IPS DF 6.9 (cell line): ENCODE measurements at regions not wholly inside any gene's neighbourhood (a gene's known extent, or its start where the extent isn't known, plus 50 kb on each side); places are given as distances from the start of the nearest gene placed in this dataset.
A peak's percentile ranks its signal among the peaks of the same experiment; 100 is the strongest.

Source experiments
- DNase-seq: peaks from one replicate; pipeline ENCODE4 v3.0.0-alpha.2; 2013; ENCODE audit warnings: low read depth, low spot score
- H3K27ac ChIP-seq: one replicate; pipeline ENCODE4 v1.5.1; 2013; ENCODE audit warnings: low read length, control low read depth
- H3K27me3 ChIP-seq: 2 replicates; pipeline ENCODE4 v1.6.1; 2013; ENCODE audit warnings: mild to moderate bottlenecking, low read length; ENCODE audit not compliant: control insufficient read depth, insufficient read depth
- H3K36me3 ChIP-seq: 2 replicates; pipeline ENCODE4 v1.6.1; 2013; ENCODE audit warnings: low read length; ENCODE audit not compliant: control insufficient read depth, insufficient read depth
- H3K4me1 ChIP-seq: 2 replicates; pipeline ENCODE4 v1.6.1; 2013; ENCODE audit warnings: low read length; ENCODE audit not compliant: control insufficient read depth, insufficient read depth
- H3K4me3 ChIP-seq: 2 replicates; pipeline ENCODE4 v1.5.1; 2013; ENCODE audit warnings: mild to moderate bottlenecking, low read length
- H3K9me3 ChIP-seq: 2 replicates; pipeline ENCODE4 v1.6.1; 2013; ENCODE audit warnings: low read length, inconsistent platforms; ENCODE audit not compliant: control insufficient read depth, insufficient read depth
- WGBS: extraction: QIAGEN DNeasy Blood & Tissue Kit; methylation state at CpG from one replicate; pipeline ENCODE4 v1.1.7; 2013; ENCODE audit warnings: mixed read lengths, missing lambda C conversion rate; ENCODE audit not compliant: insufficient read length, insufficient coverage; 5-methylcytosine and 5-hydroxymethylcytosine counted together

GRCh38 chr4:30402276-30402675, 317.9 kb upstream of the PCDH7 start:
- Histone ChIP-seq H3K4me1 (no peaks in the 10 kb centered on the region), H3K27me3 (no peaks in the 10 kb centered on the region), H3K27ac (no peak overlapping the region), H3K4me3 (no peak overlapping the region), H3K9me3 (no peaks in the 10 kb centered on the region), H3K36me3 (no peaks in the 10 kb centered on the region)
- no peak for DNase-seq
- WGBS, result no CpG with 5 or more reads among the region's 2 CpGs

- Histone ChIP-seq H3K9me3 (no peaks in the 10 kb centered on the region; the same call in 1 of the 2 replicates), H3K4me1 (no peaks in the 10 kb centered on the region), H3K4me3 (no peak overlapping the region), H3K36me3 (no peaks in the 10 kb centered on the region), H3K27me3 (no peaks in the 10 kb centered on the region), H3K27ac (no peak overlapping the region)
- DNase-seq, result no peak
These were observed 306.3 kb upstream of the PCDH7 start for GRCh38 chr4:30413915-30414314.

GRCh38 chr4:30416547-30416946, 303.6 kb upstream of the PCDH7 start:
- no peaks in the 10 kb centered on the region; the same call in 1 of the 2 replicates for H3K9me3 ChIP-seq
- WGBS, result no CpG with 5 or more reads among the region's 3 CpGs
- no peak overlapping the region for H3K27ac ChIP-seq
- H3K4me1 ChIP-seq, result no peaks in the 10 kb centered on the region
- DNase-seq, result no peak
- H3K36me3 ChIP-seq, result no peaks in the 10 kb centered on the region
- no peak overlapping the region for H3K4me3 ChIP-seq
- no peaks in the 10 kb centered on the region for H3K27me3 ChIP-seq

GRCh38 chr4:30427932-30428331, 292.2 kb upstream of the PCDH7 start:
- Histone ChIP-seq H3K27ac (no peak overlapping the region), H3K36me3 (no peaks in the 10 kb centered on the region), H3K27me3 (no peaks in the 10 kb centered on the region), H3K4me3 (no peak overlapping the region), H3K4me1 (no peaks in the 10 kb centered on the region), H3K9me3 (no peaks in the 10 kb centered on the region)
- no peak for DNase-seq
- no CpG with 5 or more reads among the region's 2 CpGs for WGBS

- Histone ChIP-seq H3K9me3 (no peaks in the 10 kb centered on the region), H3K27me3 (no peaks in the 10 kb centered on the region), H3K27ac (no peak overlapping the region), H3K4me3 (no peak overlapping the region), H3K4me1 (no peaks in the 10 kb centered on the region), H3K36me3 (no peaks in the 10 kb centered on the region)
- WGBS, result no CpG with 5 or more reads among the region's 6 CpGs
- DNase-seq, result no peak
These were observed 290.1 kb upstream of the PCDH7 start for GRCh38 chr4:30429813-30430761.

- Histone ChIP-seq H3K36me3 (no peaks in the 10 kb centered on the region), H3K9me3 (no peaks in the 10 kb centered on the region), H3K4me1 (no peaks in the 10 kb centered on the region), H3K4me3 (no peak overlapping the region), H3K27ac (no peak overlapping the region), H3K27me3 (no peaks in the 10 kb centered on the region)
- no peak for DNase-seq
- WGBS, result no CpG with 5 or more reads among the region's 2 CpGs
These were observed 285.5 kb upstream of the PCDH7 start for GRCh38 chr4:30434656-30435055.

GRCh38 chr4:30436394-30436793, 283.8 kb upstream of the PCDH7 start:
- WGBS, result no CpG with 5 or more reads among the region's 1 CpG
- no peak for DNase-seq

GRCh38 chr4:30437316-30437715, 282.9 kb upstream of the PCDH7 start:
- Histone ChIP-seq H3K4me1 (no peaks in the 10 kb centered on the region), H3K27me3 (no peaks in the 10 kb centered on the region), H3K36me3 (no peaks in the 10 kb centered on the region), H3K27ac (no peak overlapping the region), H3K4me3 (no peak overlapping the region), H3K9me3 (no peaks in the 10 kb centered on the region)
- WGBS, result no CpG with 5 or more reads among the region's 3 CpGs
- no peak for DNase-seq

More at GRCh38 chr4:30436394-30436793, 283.8 kb upstream of the PCDH7 start:
- no peaks in the 10 kb centered on the region for H3K27me3 ChIP-seq
- no peak overlapping the region for H3K4me3 ChIP-seq
- H3K4me1 ChIP-seq, result no peaks in the 10 kb centered on the region
- no peak overlapping the region for H3K27ac ChIP-seq
- H3K36me3 ChIP-seq, result no peaks in the 10 kb centered on the region
- no peaks in the 10 kb centered on the region for H3K9me3 ChIP-seq

GRCh38 chr4:30443289-30443688, 276.9 kb upstream of the PCDH7 start:
- WGBS, result no CpG with 5 or more reads among the region's 2 CpGs
- no peaks in the 10 kb centered on the region for H3K9me3 ChIP-seq
- 0 out of 2 replicates have a peak, but pooled peaks cover 1% of the 10 kb centered on the region for H3K4me1 ChIP-seq
- H3K27ac ChIP-seq, result no peak overlapping the region
- H3K36me3 ChIP-seq, result no peaks in the 10 kb centered on the region
- DNase-seq, result peak; percentile 16
- H3K27me3 ChIP-seq, result no peaks in the 10 kb centered on the region
- no peak overlapping the region for H3K4me3 ChIP-seq

GRCh38 chr4:30450474-30450873, 269.7 kb upstream of the PCDH7 start:
- Histone ChIP-seq H3K4me1 (no peaks in the 10 kb centered on the region), H3K36me3 (no peaks in the 10 kb centered on the region), H3K27ac (no peak overlapping the region), H3K27me3 (no peaks in the 10 kb centered on the region), H3K9me3 (no peaks in the 10 kb centered on the region), H3K4me3 (no peak overlapping the region)
- DNase-seq, result no peak

- H3K4me1 ChIP-seq, result no peaks in the 10 kb centered on the region
These were observed 265.7 kb upstream of the PCDH7 start for GRCh38 chr4:30454504-30454903.

More at GRCh38 chr4:30454504-30454903, 265.7 kb upstream of the PCDH7 start:
- no peak for DNase-seq
- H3K27ac ChIP-seq, result no peak overlapping the region
- H3K36me3 ChIP-seq, result no peaks in the 10 kb centered on the region
- WGBS, result 100% methylated on average over 1 of the region's 1 CpG
- no peaks in the 10 kb centered on the region for H3K27me3 ChIP-seq
- no peaks in the 10 kb centered on the region for H3K9me3 ChIP-seq
- no peak overlapping the region for H3K4me3 ChIP-seq
